Putamen (tissue), 1 donor: ENCODE measurements at regions not wholly inside any gene's neighbourhood (a gene's known extent, or its start where the extent isn't known, plus 50 kb on each side); places are given as distances from the start of the nearest gene placed in this dataset.
"Not testable (repeated sequence)": the region's sequence is repeated elsewhere in the genome, so short reads cannot be mapped to it uniquely, and the experiment has no call there.

ENCODE experiments used
- DNase-seq: peaks from one replicate; pipeline ENCODE4 v3.0.0-alpha.2; 2016; ENCODE audit warnings: low spot score

- no peak for DNase-seq
These were observed 1811.2 kb upstream of the PCDH10 start for GRCh38 chr4:131337936-131338335.

GRCh38 chr4:131339137-131339536 lies 1810.0 kb upstream of the PCDH10 start:
- no peak for DNase-seq

GRCh38 chr4:131344761-131345160 lies 1804.3 kb upstream of the PCDH10 start:
- no peak for DNase-seq

- DNase-seq = no peak
These were observed 1801.3 kb upstream of the PCDH10 start for GRCh38 chr4:131347816-131348215.

GRCh38 chr4:131348263-131348662 lies 1800.8 kb upstream of the PCDH10 start:
- DNase-seq = no peak

- DNase-seq = not testable (repeated sequence)
These were observed 1796.7 kb upstream of the PCDH10 start for GRCh38 chr4:131352371-131352770.

GRCh38 chr4:131366714-131367113 lies 1782.4 kb upstream of the PCDH10 start:
- DNase-seq = no peak

GRCh38 chr4:131367441-131367840 lies 1781.7 kb upstream of the PCDH10 start:
- no peak for DNase-seq

GRCh38 chr4:131370846-131371245 lies 1778.2 kb upstream of the PCDH10 start:
- no peak for DNase-seq

- no peak for DNase-seq
These were observed 1768.0 kb upstream of the PCDH10 start for GRCh38 chr4:131381055-131381454.

GRCh38 chr4:131382839-131383238 lies 1766.3 kb upstream of the PCDH10 start:
- DNase-seq = no peak

- no peak for DNase-seq
These were observed 1760.8 kb upstream of the PCDH10 start for GRCh38 chr4:131388277-131388676.

- DNase-seq = no peak
These were observed 1741.0 kb upstream of the PCDH10 start for GRCh38 chr4:131408102-131408501.

GRCh38 chr4:131411393-131411792 lies 1737.7 kb upstream of the PCDH10 start:
- DNase-seq = no peak

- no peak for DNase-seq
These were observed 1729.9 kb upstream of the PCDH10 start for GRCh38 chr4:131419147-131419546.

GRCh38 chr4:131426023-131426758 lies 1722.9 kb upstream of the PCDH10 start:
- DNase-seq = no peak

GRCh38 chr4:131427000-131427399 lies 1722.1 kb upstream of the PCDH10 start:
- no peak for DNase-seq

- no peak for DNase-seq
These were observed 1718.8 kb upstream of the PCDH10 start for GRCh38 chr4:131430302-131430701.

GRCh38 chr4:131441004-131441688 lies 1707.9 kb upstream of the PCDH10 start:
- DNase-seq = no peak

GRCh38 chr4:131447883-131448282 lies 1701.2 kb upstream of the PCDH10 start:
- no peak for DNase-seq

GRCh38 chr4:131450572-131451209 lies 1698.4 kb upstream of the PCDH10 start:
- DNase-seq = no peak

- no peak for DNase-seq
These were observed 1689.5 kb upstream of the PCDH10 start for GRCh38 chr4:131459430-131460101.

GRCh38 chr4:131470360-131470759 lies 1678.7 kb upstream of the PCDH10 start:
- DNase-seq = no peak
